ENCODE measurements at regions not wholly inside any gene's neighbourhood (a gene's known extent, or its start where the extent isn't known, plus 50 kb on each side); places are given as distances from the start of the nearest gene placed in this dataset.

DNA sequence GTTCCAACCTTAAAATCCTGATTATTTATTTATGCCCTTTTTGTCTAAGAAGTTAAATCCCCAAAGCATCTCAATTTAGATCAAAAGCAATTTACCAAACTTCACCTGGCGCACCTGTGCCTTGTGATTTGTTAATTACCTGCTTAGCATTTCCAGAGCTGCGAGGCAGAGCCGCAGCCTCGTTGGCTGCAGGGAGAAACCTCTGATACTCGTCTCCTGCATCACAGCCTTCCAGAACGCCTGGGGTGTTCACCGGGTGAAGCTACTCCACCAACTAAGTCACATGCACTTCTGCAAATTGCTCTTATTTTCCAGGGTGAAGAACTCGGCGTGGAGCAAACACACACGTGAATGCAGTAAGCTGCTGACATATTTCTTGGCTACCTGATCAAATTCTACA is 198.1 kb upstream of the RNF32 start:
- TF ChIP-seq, protein P1, sequence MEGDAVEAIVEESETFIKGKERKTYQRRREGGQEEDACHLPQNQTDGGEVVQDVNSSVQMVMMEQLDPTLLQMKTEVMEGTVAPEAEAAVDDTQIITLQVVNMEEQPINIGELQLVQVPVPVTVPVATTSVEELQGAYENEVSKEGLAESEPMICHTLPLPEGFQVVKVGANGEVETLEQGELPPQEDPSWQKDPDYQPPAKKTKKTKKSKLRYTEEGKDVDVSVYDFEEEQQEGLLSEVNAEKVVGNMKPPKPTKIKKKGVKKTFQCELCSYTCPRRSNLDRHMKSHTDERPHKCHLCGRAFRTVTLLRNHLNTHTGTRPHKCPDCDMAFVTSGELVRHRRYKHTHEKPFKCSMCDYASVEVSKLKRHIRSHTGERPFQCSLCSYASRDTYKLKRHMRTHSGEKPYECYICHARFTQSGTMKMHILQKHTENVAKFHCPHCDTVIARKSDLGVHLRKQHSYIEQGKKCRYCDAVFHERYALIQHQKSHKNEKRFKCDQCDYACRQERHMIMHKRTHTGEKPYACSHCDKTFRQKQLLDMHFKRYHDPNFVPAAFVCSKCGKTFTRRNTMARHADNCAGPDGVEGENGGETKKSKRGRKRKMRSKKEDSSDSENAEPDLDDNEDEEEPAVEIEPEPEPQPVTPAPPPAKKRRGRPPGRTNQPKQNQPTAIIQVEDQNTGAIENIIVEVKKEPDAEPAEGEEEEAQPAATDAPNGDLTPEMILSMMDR (IDR thresholded peaks at IDR 0.05): no peak
- TF ChIP-seq POLR2A (IDR thresholded peaks at IDR 0.05) (no peak), POLR2AphosphoS5 (IDR thresholded peaks at IDR 0.05) (no peak), EP300 (IDR thresholded peaks at IDR 0.05) (no peak)

All from upper lobe of left lung (tissue), 4 donors.